ENCODE measurements at regions not wholly inside any gene's neighbourhood (a gene's known extent, or its start where the extent isn't known, plus 50 kb on each side); places are given as distances from the start of the nearest gene placed in this dataset.

- no peak for DNase-seq
Observed at GRCh38 chr10:8507156-8507555, 452.7 kb downstream of the GATA3 start.

DNA sequence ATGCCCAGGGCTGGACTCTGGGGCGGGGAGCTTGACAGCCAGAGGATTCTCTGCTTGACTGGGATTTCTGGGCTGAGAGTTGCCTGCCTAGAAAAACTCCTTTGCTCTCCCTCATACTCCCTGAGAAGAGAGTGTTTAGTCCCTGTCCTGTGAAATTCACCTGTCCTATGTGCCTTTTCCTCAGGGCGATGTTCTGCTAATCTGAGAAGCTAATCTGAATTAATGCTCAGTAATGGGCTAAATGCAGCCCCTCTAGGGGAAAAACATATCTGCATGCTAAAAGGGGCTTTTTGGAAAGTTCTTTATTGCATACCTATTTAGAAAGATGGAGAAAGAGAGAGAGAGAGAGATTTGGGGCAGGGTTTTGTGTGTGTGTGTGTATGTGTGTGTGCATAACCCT, 454.4 kb downstream of the GATA3 start:
- no peak for DNase-seq

DNA sequence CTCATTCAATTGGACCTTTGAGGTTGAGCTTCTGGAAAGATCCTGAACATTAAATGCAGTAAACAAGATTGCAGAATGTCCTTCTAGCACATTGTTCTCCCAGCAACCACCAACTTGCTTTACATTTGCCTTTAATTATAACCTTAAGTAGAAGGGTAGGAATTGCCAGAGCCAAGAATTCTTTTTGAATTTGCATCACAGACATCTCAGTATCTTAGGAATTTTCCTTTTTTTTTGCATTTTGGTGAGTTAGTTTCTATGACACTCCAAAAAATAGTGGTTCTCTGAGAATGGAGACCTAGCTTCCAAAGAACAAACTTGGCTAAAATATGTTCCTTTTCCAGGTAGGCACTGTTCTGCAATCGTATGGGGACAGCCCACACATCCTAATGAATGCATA, 456.0 kb downstream of the GATA3 start:
- no peak for DNase-seq

DNA sequence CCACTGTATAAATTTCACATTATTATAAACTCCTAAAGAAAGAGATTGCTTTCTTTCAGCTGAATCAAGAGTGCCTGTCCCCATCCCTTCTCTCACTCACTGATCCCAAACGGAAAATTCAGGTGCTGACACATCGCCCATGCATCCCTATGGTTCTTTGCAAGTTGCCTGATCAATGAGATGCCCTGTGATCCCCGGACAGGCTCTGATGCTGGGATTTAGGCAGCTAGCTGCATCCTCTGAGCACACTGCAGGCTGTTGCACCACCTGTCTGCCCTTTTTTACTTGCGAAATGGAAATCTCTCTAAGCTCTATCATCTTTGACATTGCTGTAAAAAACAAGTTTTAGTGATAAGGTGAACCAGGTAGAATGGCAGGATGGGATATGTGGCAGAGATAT, 456.5 kb downstream of the GATA3 start:
- DNase-seq = no peak

GRCh38 chr10:8513155-8514147, 459.0 kb downstream of the GATA3 start:
- no peak for DNase-seq

- DNase-seq = no peak
Observed at GRCh38 chr10:8520382-8520781, 465.9 kb downstream of the GATA3 start.

DNA sequence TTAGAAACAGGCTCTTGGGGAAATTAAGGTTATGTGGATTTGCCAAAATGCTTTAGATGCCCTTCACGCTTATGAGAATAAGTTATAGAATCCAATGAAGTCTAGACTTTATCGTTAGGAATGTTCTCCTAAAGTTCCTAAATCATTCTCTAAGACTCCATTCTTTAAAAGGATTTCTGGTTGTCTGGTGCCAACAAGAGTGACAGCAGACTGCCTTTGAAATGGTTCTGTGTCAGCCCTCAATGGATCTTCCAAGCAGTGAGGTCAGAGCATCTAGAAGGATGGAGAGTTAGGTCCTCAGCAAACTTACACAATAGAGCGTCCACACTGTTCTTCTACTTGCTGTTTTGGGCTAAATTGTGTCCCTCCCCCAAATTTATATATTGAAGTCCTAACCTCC, 473.3 kb downstream of the GATA3 start:
- no peak for DNase-seq

DNA sequence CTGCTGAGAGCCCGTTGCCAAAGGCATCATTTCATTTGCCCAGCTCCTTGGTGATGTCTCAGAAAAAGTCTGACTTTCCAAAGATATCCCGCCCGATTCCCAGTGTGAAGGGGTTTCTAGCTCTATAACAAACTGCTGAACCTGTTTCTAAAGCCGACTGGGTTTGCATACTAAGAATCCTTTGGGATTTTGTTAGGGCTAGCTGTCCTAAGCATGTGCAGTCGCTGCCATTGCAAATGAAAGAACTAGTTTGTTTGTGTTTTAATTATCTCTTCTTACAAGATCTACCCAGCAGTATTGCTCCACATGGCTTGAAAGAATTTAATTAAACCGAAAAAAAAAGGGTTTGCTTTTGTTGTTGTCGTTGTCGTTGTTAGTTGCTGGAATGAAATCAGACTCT, 476.6 kb downstream of the GATA3 start:
- no peak for DNase-seq

- DNase-seq = no peak
Observed at GRCh38 chr10:8532647-8533046, 478.2 kb downstream of the GATA3 start.

DNA sequence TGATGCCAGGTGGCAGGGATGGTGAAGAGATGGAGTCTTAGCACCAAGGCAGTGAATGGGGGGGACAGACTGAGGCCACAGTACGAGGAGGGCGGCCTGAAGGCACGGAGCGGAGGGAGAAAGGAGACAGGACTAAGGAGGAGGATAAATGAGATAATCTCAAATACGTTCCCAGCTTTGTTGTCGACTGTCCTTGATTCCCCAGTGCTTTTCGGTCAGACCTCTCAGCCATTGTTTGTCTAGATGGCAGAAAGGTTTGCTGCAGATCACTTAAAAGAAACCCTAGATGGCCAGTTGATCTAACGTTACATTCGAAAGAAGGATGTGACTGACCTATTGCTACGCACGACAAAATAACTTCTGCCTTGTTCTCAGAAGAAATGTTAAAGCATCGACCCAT, 479.0 kb downstream of the GATA3 start:
- no peak for DNase-seq

DNA sequence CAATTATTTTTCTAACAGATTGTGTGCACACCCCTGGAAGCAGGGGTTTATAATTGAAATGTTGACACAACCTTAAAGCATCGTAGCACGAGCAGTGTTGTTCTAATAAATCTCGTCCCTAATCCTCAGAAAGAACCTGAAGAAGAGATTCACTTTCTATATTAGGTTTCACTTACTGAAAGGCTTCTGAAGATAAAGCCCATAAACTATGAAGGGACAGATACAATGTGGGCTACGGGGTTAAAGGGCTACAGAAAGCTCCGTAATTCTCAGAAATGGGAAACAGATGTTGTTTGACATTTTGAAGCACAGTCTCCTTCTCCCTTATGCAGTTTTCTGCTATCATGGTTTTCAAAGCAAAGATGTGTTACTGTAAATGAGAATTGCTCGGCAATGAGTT, 479.6 kb downstream of the GATA3 start:
- no peak for DNase-seq

- DNase-seq = no peak
Observed at GRCh38 chr10:8534891-8535290, 480.4 kb downstream of the GATA3 start.

DNA sequence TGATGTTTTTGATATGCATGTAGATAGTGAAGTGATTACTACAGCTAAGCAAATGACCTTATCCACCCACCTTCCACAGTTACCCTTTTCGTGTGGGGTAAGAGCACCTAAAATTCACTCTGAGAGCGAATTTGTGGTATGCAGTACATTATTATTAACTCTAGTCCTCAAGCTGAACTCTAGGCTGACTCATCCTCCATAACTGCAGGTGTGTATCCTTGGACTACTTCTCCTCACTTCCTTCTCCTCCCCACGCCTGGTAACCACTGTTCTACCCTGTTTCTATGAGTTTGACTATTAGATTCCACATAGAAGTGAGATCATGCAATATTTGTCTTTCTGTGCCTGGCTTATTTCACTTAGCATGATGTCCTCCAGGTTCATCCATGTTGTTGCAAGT, 484.6 kb downstream of the GATA3 start:
- DNase-seq = no peak

DNA sequence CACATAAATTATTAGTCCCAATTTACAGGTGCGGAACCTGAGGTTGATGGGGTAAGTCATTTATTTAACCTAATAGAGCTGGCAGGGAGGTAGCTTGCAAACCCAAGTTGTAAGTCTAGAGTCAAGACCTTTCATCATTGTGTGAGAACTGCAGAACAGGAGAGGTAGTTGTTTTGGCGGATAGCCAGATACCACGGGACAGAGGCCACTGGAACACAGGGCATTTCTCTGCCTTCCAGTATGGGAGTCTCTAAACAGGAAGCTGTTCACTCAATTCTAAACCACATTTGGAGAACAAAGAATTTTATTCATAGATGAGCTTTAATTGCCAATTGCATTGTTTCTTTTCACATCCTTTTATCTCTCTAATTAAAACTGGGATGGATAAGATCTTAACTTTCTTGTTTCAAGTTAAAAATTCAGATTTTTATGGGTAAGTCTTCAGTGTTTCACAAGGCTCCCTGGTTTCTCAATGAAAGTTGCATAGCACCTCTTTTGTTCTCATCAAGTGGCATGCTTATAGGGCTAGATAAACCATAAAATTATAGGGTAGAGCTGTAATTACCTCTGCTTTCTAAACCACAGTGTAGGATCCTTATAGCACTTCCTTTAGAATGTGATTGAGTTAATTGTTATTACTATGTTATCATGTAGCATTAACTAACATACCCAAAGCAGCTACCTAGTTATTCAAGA, 489.0 kb downstream of the GATA3 start:
- DNase-seq = peak; percentile 9

DNA sequence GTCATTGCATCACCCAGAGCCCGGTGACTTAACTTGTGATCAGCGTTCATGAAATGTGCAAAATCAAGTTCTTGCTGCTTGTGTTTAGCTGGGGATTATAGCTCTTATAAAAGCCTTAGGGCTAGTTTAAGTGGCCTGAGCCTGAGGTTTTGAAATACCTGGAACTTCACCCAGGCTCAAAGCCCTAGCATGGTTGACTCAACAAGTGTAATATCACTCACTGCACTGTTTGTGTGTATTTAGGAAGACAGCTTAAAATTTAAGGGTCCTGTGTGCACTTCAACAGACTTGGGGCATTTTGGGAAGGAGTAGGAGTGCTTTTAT, 489.5 kb downstream of the GATA3 start:
- DNase-seq = no peak

GRCh38 chr10:8544500-8544899, 490.0 kb downstream of the GATA3 start:
- DNase-seq = no peak

- DNase-seq = no peak
Observed at GRCh38 chr10:8554574-8554973, 500.1 kb downstream of the GATA3 start.

DNA sequence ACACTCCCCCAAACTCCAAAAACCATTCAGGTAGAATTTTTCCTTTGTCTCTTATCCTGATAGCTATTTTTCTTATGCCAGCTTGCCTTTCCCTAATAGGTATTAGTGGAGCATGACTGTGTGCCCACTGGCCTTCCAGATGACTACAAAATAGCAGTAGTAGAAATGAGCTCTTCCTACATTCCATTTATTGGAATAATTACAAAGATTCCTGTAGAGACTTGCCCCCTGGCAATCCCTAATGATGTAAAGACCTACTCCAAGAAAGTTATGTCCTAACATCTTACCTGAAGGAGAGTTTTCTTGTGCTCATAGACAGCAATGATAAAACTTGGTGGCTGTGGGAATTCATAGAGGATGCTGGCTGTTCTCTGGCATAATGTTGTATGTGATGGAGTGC, 501.8 kb downstream of the GATA3 start:
- no peak for DNase-seq

DNA sequence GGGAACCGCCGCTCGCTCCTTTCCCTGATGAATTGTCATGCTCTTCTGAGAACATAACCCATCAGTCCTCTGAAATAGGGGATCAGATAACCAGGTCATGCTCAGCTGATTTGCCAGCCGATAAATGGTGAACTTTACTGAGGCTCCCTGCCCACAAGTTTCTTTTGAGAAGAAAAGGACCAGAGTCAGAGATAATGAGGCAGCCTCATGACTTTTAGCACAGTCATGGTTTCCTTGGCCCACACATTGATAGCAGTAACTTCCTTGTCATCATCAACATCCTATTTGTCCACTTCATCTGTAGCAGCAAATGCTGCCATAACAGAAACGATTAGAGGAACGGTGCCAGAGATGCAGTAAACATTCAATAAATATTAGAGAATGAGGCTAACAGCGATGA, 509.0 kb downstream of the GATA3 start:
- DNase-seq = no peak

- no peak for DNase-seq
Observed at GRCh38 chr10:8566737-8567136, 512.2 kb downstream of the GATA3 start.

DNA sequence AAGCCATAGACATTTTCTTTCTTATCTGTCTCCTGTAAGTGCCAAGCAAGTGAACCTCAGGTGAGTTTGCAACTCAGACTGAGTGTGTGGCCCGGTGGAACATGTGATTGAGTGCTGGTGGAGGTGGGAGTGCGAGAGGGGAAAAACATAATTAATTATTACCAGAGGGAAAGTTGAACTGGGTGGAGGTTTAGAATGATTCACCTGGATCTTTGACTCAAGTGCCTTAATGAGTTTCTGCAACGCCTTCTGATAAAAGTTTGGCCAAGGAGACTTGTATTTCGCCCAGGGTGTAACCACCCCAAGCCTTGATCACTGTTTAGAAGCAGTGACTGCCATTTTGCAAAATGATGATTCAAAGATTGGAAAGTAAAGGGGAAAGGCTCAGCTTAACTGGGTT, 513.9 kb downstream of the GATA3 start:
- no peak for DNase-seq

DNA sequence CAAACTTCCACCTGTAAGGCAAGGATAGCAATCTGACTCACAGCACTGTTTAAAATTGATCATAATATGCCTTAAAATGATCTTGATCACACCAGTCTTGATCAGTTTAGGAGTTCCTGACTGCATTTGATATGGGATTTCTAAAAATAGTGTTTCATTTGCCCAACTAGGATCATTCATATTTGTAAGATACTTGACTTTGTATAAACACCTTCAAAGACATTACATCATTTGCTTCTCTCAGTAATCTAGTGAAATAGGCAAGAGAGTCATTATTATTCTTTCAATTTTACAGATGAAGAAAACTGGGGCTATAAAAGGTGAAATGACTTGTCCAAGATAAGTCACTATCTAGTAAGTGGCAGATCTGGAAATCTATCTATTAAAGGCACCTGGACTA, 521.1 kb downstream of the GATA3 start:
- DNase-seq = no peak

DNA sequence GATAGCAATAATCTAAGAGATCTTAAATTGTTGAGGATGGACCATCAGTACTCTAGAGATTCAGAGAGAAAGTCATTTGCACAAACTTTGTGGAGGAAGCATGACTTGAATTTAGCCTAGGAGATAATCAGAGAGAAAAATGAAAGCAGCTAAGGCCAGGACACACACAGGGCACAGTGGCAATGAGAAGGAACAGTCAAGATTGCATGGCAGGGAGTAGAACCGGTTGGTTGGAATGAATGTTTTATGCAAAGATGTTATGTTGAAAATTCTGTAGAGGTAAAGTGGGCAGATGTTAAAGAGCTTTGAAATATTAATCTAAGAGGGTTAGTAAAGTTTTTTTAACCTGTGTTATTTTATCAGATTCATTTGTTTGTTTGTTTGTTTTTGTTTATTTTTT, 521.8 kb downstream of the GATA3 start:
- no peak for DNase-seq

- DNase-seq = no peak
Observed at GRCh38 chr10:8576911-8577310, 522.4 kb downstream of the GATA3 start.

DNA sequence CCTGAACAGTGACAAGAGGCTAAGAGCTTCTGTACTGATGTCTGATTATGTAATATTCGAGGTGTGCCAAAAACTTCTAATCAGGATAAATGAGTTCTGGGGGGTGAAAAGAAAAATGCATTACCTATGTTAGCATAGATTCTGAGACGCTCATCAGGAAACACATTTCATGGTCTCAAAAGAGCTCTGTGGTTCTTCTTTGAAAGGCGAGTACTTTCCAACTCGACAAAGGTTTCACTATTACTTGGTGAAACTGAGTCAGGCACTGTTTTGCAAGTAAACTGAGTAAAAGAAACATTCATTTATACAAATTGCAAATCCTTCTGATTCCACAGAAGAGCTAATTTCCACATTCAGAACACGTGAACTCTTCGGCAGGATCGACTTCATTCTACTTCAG, 523.2 kb downstream of the GATA3 start:
- no peak for DNase-seq
